Neuronal stem cell (in vitro differentiated cells): ENCODE measurements at regions not wholly inside any gene's neighbourhood (a gene's known extent, or its start where the extent isn't known, plus 50 kb on each side); places are given as distances from the start of the nearest gene placed in this dataset.

ENCODE experiments used
- DNase-seq: peaks from one replicate; pipeline ENCODE4 v3.0.0-alpha.2; 2013; ENCODE audit warnings: low spot score
- H2AFZ ChIP-seq: one replicate; pipeline ENCODE4 v1.6.1; 2013; ENCODE audit warnings: mild to moderate bottlenecking, low read length, inconsistent platforms
- H2AK5ac ChIP-seq: 2 replicates; pipeline ENCODE4 v1.6.1; 2013; ENCODE audit warnings: low read depth, mild to moderate bottlenecking, inconsistent platforms, low read length, moderate library complexity, mixed read lengths
- H2BK120ac ChIP-seq: 2 replicates; pipeline ENCODE4 v1.6.1; 2013; ENCODE audit warnings: low read depth, mild to moderate bottlenecking, inconsistent platforms, low read length, moderate library complexity, mixed read lengths
- H2BK12ac ChIP-seq: one replicate; pipeline ENCODE4 v1.6.1; 2013; ENCODE audit warnings: low read length, inconsistent platforms
- H2BK15ac ChIP-seq: 2 replicates; pipeline ENCODE4 v1.6.1; 2013; ENCODE audit warnings: mild to moderate bottlenecking, low read length, inconsistent platforms, mixed read lengths
- H2BK5ac ChIP-seq: one replicate; pipeline ENCODE4 v1.6.1; 2013; ENCODE audit warnings: inconsistent platforms, mild to moderate bottlenecking, low read length, moderate library complexity
- H3K14ac ChIP-seq: one replicate; pipeline ENCODE4 v1.6.1; 2013; ENCODE audit warnings: low read length, inconsistent platforms
- H3K18ac ChIP-seq: 2 replicates; pipeline ENCODE4 v1.6.1; 2013; ENCODE audit warnings: low read length, inconsistent platforms
- H3K23ac ChIP-seq: 2 replicates; pipeline ENCODE4 v1.6.1; 2013; ENCODE audit warnings: low read depth, mild to moderate bottlenecking, mixed read lengths, low read length, inconsistent platforms; ENCODE audit not compliant: poor library complexity
- H3K27ac ChIP-seq: replicated peaks from 3 replicates; pipeline ENCODE4 v1.5.1; 2013; ENCODE audit warnings: low read length, inconsistent platforms
- H3K27me3 ChIP-seq, 3 experiments: 2 replicates each; pipeline ENCODE4 v1.6.1; 2013; ENCODE audit warnings: low read length in 3 of 3, mild to moderate bottlenecking in 2 of 3, inconsistent platforms in 1 of 3, low read depth in 1 of 3, mixed read lengths in 1 of 3, moderate library complexity in 1 of 3; ENCODE audit not compliant: control insufficient read depth in 3 of 3, insufficient read depth in 3 of 3
- H3K36me3 ChIP-seq, 2 donors: replicated peaks in 1 of 2; 2 replicates each; pipeline ENCODE4 v1.6.1; 2013; ENCODE audit warnings: low read length in 2 of 2; ENCODE audit not compliant: control insufficient read depth in 2 of 2, insufficient read depth in 2 of 2
- H3K4ac ChIP-seq: 2 replicates; pipeline ENCODE4 v1.6.1; 2013; ENCODE audit warnings: inconsistent platforms, mild to moderate bottlenecking, low read length, moderate library complexity
- H3K4me1 ChIP-seq, 2 donors: 1 replicate in 1 of 2; 2 replicates in 1 of 2; pipeline ENCODE4 v1.6.1; 2013; ENCODE audit warnings: low read length in 2 of 2, low read depth in 1 of 2; ENCODE audit not compliant: control insufficient read depth in 2 of 2, insufficient read depth in 1 of 2
- H3K4me2 ChIP-seq: one replicate; pipeline ENCODE4 v1.6.1; 2013; ENCODE audit warnings: mild to moderate bottlenecking, low read length, inconsistent platforms; ENCODE audit not compliant: insufficient read depth, poor library complexity, severe bottlenecking
- H3K4me3 ChIP-seq, 2 donors: 2 replicates each; pipeline ENCODE4 v1.5.1; 2013; ENCODE audit warnings: low read length in 2 of 2, mild to moderate bottlenecking in 2 of 2, inconsistent platforms in 1 of 2, moderate library complexity in 1 of 2
- H3K79me1 ChIP-seq: one replicate; pipeline ENCODE4 v1.6.1; 2013; ENCODE audit warnings: low read depth, mild to moderate bottlenecking, inconsistent platforms, low read length, moderate library complexity
- H3K9ac ChIP-seq: one replicate; pipeline ENCODE4 v1.6.1; 2013; ENCODE audit warnings: mild to moderate bottlenecking, low read depth, low read length, inconsistent platforms; ENCODE audit not compliant: poor library complexity
- H3K9me3 ChIP-seq, 2 donors: replicated peaks in 1 of 2; 2 replicates each; pipeline versions ENCODE3 to v1.6.1; 2013; ENCODE audit warnings: low read length in 2 of 2, mild to moderate bottlenecking in 2 of 2, inconsistent platforms in 1 of 2, low read depth in 1 of 2, mixed read lengths in 1 of 2, moderate library complexity in 1 of 2; ENCODE audit not compliant: control insufficient read depth in 2 of 2, insufficient read depth in 1 of 2
- H4K8ac ChIP-seq: one replicate; pipeline ENCODE4 v1.6.1; 2013; ENCODE audit warnings: low read depth, mild to moderate bottlenecking, inconsistent platforms, low read length, moderate library complexity
- H4K91ac ChIP-seq: one replicate; pipeline ENCODE4 v1.6.1; 2013; ENCODE audit warnings: low read length, low read depth, mild to moderate bottlenecking, inconsistent platforms; ENCODE audit not compliant: poor library complexity
- WGBS, 2 donors: extraction: QIAGEN DNeasy Blood & Tissue Kit; methylation state at CpG; one replicate each; pipeline ENCODE4 v1.1.7; 2013; ENCODE audit warnings: missing lambda C conversion rate in 2 of 2, mixed read lengths in 1 of 2; ENCODE audit not compliant: insufficient read length in 2 of 2, insufficient replicate concordance in 1 of 2; ENCODE audit errors: extremely low coverage in 2 of 2; 5-methylcytosine and 5-hydroxymethylcytosine counted together

- H2BK5ac ChIP-seq = no peak overlapping the region
- H3K23ac ChIP-seq = no peak overlapping the region
- H3K4me3 ChIP-seq = no peak overlapping the region
- no peak overlapping the region for H2AK5ac ChIP-seq
- H3K14ac ChIP-seq = no peak overlapping the region
- H2BK120ac ChIP-seq = no peak overlapping the region
- no peak overlapping the region for H3K9ac ChIP-seq
- H3K27me3 ChIP-seq = no peaks in the 10 kb centered on the region
- no peak overlapping the region for H2BK15ac ChIP-seq
- H2BK12ac ChIP-seq = no peak overlapping the region
- no peaks in the 10 kb centered on the region for H3K79me1 ChIP-seq
- no peaks in the 10 kb centered on the region for H3K4me1 ChIP-seq
- no peak overlapping the region for H4K8ac ChIP-seq
- H3K18ac ChIP-seq = no peak overlapping the region
- H3K9me3 ChIP-seq = no peaks in the 10 kb centered on the region
- H2AFZ ChIP-seq = no peak overlapping the region
- H3K27ac ChIP-seq = no peak overlapping the region
- H3K4me2 ChIP-seq = no peak overlapping the region
- no peak for DNase-seq
- no peaks in the 10 kb centered on the region for H3K36me3 ChIP-seq
- no CpG with 5 or more reads among the region's 1 CpG for WGBS, 2 donors
- H4K91ac ChIP-seq = no peak overlapping the region
- H3K4ac ChIP-seq = no peak overlapping the region
Measured at GRCh38 chrX:36930491-36930890, 77.7 kb upstream of the FAM47C start.

GRCh38 chrX:36947214-36947613 is 61.0 kb upstream of the FAM47C start:
- Histone ChIP-seq H3K14ac (no peak overlapping the region), H3K9ac (no peak overlapping the region), H3K4me2 (no peak overlapping the region), H3K4ac (no peak overlapping the region), H4K91ac (no peak overlapping the region), H3K4me1 (no peaks in the 10 kb centered on the region), H4K8ac (no peak overlapping the region), H3K9me3 (no peaks in the 10 kb centered on the region), H2BK5ac (no peak overlapping the region), H3K23ac (no peak overlapping the region), H2BK120ac (no peak overlapping the region), H2BK12ac (no peak overlapping the region), H3K27me3 (peaks cover 0 to 2% (median 0%) of the 10 kb centered on the region in 3 experiments), H2AFZ (no peak overlapping the region), H3K4me3 (no peak overlapping the region), H3K79me1 (no peaks in the 10 kb centered on the region), H2BK15ac (no peak overlapping the region), H3K36me3 (no peaks in the 10 kb centered on the region), H3K27ac (no peak overlapping the region), H2AK5ac (no peak overlapping the region), H3K18ac (no peak overlapping the region)
- WGBS, 2 donors = no CpG with 5 or more reads among the region's 5 CpGs
- no peak for DNase-seq

DNA sequence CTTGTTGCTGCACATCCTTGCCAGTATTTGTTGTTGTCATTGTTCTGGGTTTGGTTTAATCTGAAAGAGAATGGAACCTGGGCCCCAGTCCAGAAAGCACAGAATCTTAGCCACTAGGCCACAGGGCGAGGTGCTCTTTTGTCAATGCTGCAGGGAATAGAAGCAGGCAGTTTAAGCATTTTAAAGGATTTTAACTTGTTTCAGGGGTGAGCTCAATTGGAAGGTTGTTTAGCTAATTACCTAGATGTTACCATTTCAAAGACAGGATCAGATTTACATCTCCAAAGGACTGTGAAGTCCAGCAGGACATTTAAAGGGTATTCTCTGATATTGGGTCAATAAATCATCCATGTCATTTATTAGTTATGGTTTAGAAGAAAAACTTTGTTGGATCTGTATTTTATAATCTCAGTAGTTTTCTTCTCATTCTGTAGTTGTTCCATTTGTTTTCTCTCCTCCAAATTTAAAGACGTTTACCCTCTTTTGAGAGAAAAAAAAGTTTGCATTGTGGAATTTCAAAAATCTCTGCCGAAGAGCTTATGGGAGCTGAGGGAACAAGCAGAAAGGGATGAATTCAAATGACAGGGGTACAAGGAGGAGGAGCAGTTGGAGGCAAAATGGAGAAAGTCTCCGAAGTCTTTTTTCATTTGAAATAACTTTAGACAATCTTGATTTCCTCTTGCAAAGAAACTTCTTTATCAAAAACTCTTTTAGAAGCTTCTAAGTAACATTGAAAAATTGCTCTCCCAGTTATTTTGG is 57.5 kb upstream of the FAM47C start:
- no peak overlapping the region for H2BK15ac ChIP-seq
- no peak overlapping the region for H3K23ac ChIP-seq
- no peak overlapping the region for H3K18ac ChIP-seq
- no peak overlapping the region for H4K8ac ChIP-seq
- H3K9me3 ChIP-seq = no peaks in the 10 kb centered on the region
- H4K91ac ChIP-seq = no peak overlapping the region
- H2BK12ac ChIP-seq = no peak overlapping the region
- no CpG with 5 or more reads among the region's 4 CpGs for WGBS, 2 donors
- no peak overlapping the region for H2AFZ ChIP-seq
- no peaks in the 10 kb centered on the region for H3K4me1 ChIP-seq
- no peak overlapping the region for H2BK5ac ChIP-seq
- H3K4me3 ChIP-seq = no peak overlapping the region
- H3K4ac ChIP-seq = no peak overlapping the region
- H3K27me3 ChIP-seq = peaks cover 0 to 2% (median 0%) of the 10 kb centered on the region in 3 experiments
- H3K27ac ChIP-seq = no peak overlapping the region
- H2AK5ac ChIP-seq = no peak overlapping the region
- DNase-seq = no peak
- H3K79me1 ChIP-seq = no peaks in the 10 kb centered on the region
- no peak overlapping the region for H3K4me2 ChIP-seq
- no peak overlapping the region for H3K14ac ChIP-seq
- no peak overlapping the region for H3K9ac ChIP-seq
- no peak overlapping the region for H2BK120ac ChIP-seq
- no peaks in the 10 kb centered on the region for H3K36me3 ChIP-seq

- Histone ChIP-seq H3K79me1 (no peaks in the 10 kb centered on the region), H2AFZ (peak overlapping the region; percentile 66), H3K23ac (no peak overlapping the region), H3K4me3 (peak overlapping the region in 1 of 2 donors; percentile 83), H3K27me3 (peaks cover 0 to 38% (median 4%) of the 10 kb centered on the region in 3 experiments), H2BK5ac (no peak overlapping the region), H4K8ac (no peak overlapping the region), H2BK15ac (no peak overlapping the region), H3K4ac (no peak overlapping the region), H2BK120ac (no peak overlapping the region), H3K27ac (no peak overlapping the region), H3K14ac (no peak overlapping the region), H3K9ac (peak overlapping the region; percentile 81), H3K4me2 (peak overlapping the region; percentile 64), H3K9me3 (no peaks in the 10 kb centered on the region), H2BK12ac (no peak overlapping the region), H3K36me3 (no peaks in the 10 kb centered on the region), H4K91ac (no peak overlapping the region), H3K4me1 (no peaks in the 10 kb centered on the region), H2AK5ac (no peak overlapping the region), H3K18ac (peak overlapping the region; percentile 38)
- no CpG with 5 or more reads among the region's 91 CpGs for WGBS, 2 donors
- DNase-seq = peak; percentile 31
Measured at GRCh38 chrX:36957425-36958328, 50.5 kb upstream of the FAM47C start.
